ENCODE measurements at regions not wholly inside any gene's neighbourhood (a gene's known extent, or its start where the extent isn't known, plus 50 kb on each side); places are given as distances from the start of the nearest gene placed in this dataset.

- Histone ChIP-seq H3K79me2 (replicated peaks; ENCODE audit: insufficient read depth) (no peaks in the 10 kb centered on the region), H3K27ac (ENCODE audit: low read depth) (no peak overlapping the region), H3F3A (replicated peaks; ENCODE audit: low read depth) (no peaks in the 10 kb centered on the region), H3K36me3 (ENCODE audit: insufficient read depth) (no peaks in the 10 kb centered on the region), H3K4me1 (ENCODE audit: insufficient read depth) (no peaks in the 10 kb centered on the region), H2AFZ (no peak overlapping the region), H3K4me2 (no peak overlapping the region), H4K20me1 (replicated peaks; ENCODE audit: insufficient read depth) (no peaks in the 10 kb centered on the region), H3K27me3 (ENCODE audit: insufficient read depth) (no peaks in the 10 kb centered on the region), H3K4me3 (no peak overlapping the region), H3K9me2 (ENCODE audit: insufficient read depth) (no peaks in the 10 kb centered on the region)
- ATAC-seq = no peak
- Mint-ChIP-seq H3K9me3 (no peaks in the 10 kb centered on the region), H3K27ac (no peak overlapping the region), H3K36me3 (ENCODE audit: low read depth) (no peaks in the 10 kb centered on the region; the same call in 2 of the 3 replicates), H3K4me3 (no peak overlapping the region), H3K27me3 (ENCODE audit: insufficient read depth, low read depth, poor library complexity) (no peaks in the 10 kb centered on the region), H3K4me1 (no peaks in the 10 kb centered on the region)
- DNase-seq (ENCODE audit: low spot score) = no peak
- TF ChIP-seq NANOG (IDR thresholded peaks at IDR 0.05; ENCODE audit: borderline replicate concordance) = no peak
- TF ChIP-seq STAT1 (IDR thresholded peaks at IDR 0.05; ENCODE audit: unreplicated experiment) = no peak
- TF ChIP-seq ETS1 (IDR thresholded peaks at IDR 0.05) = no peak
- no peak for TF ChIP-seq JUNB (IDR thresholded peaks at IDR 0.05; ENCODE audit: unreplicated experiment)
- no peak for TF ChIP-seq CTCF (conservative IDR thresholded peaks at IDR 0.05; ENCODE audit: low read depth in 2 of 2)
- no peak for TF ChIP-seq ZNF114 (CRISPR knock-in tag; IDR thresholded peaks at IDR 0.05)
- TF ChIP-seq EZH2 (IDR thresholded peaks at IDR 0.05; ENCODE audit: low read depth, unreplicated experiment) = no peak
- no peak for TF ChIP-seq ZNF331 (CRISPR knock-in tag; IDR thresholded peaks at IDR 0.05; ENCODE audit: low read depth)
- no peak for TF ChIP-seq EZH2phosphoT487 (IDR thresholded peaks at IDR 0.05; ENCODE audit: unreplicated experiment)
- TF ChIP-seq REST (IDR thresholded peaks at IDR 0.05; ENCODE audit: unreplicated experiment) = no peak
- TF ChIP-seq POLR2AphosphoS5 (IDR thresholded peaks at IDR 0.05; ENCODE audit: low read depth) = no peak
- no peak for TF ChIP-seq CREB1 (CRISPR knock-in tag; IDR thresholded peaks at IDR 0.05; ENCODE audit: low read depth)
- TF ChIP-seq ZNF462 (CRISPR knock-in tag; IDR thresholded peaks at IDR 0.05) = no peak
Measured at GRCh38 chr10:107434854-107435253, 270.3 kb upstream of the SORCS1 start.

Data from GM23338 (cell line).